Mesendoderm (in vitro differentiated cells): ENCODE measurements at regions not wholly inside any gene's neighbourhood (a gene's known extent, or its start where the extent isn't known, plus 50 kb on each side); places are given as distances from the start of the nearest gene placed in this dataset. TPM values are rescaled to one million over a fixed set of nuclear protein-coding genes. Genes with fewer than 3 reads are reported as not detected.

Experiments
- DNase-seq: peaks from one replicate; pipeline ENCODE4 v3.0.0; 2013
- H2AK5ac ChIP-seq: 2 replicates; pipeline ENCODE4 v1.6.1; 2013; ENCODE audit warnings: low read length, inconsistent platforms
- H2BK120ac ChIP-seq: 2 replicates; pipeline ENCODE4 v1.6.1; 2013; ENCODE audit warnings: low read depth, mild to moderate bottlenecking, low read length, moderate library complexity, mixed read lengths
- H2BK15ac ChIP-seq: replicated peaks from 2 replicates; pipeline ENCODE4 v1.6.1; 2013; ENCODE audit warnings: low read depth, mild to moderate bottlenecking, moderate library complexity
- H2BK5ac ChIP-seq: 2 replicates; pipeline ENCODE4 v1.6.1; 2013; ENCODE audit warnings: low read length, inconsistent platforms
- H3K18ac ChIP-seq: 2 replicates; pipeline ENCODE4 v1.6.1; 2013; ENCODE audit warnings: mild to moderate bottlenecking, low read length, mixed read lengths
- H3K23ac ChIP-seq: one replicate; pipeline ENCODE4 v1.6.1; 2013; ENCODE audit warnings: low read length
- H3K27ac ChIP-seq: 2 replicates; pipeline ENCODE4 v1.5.1; 2013; ENCODE audit warnings: low read depth, mild to moderate bottlenecking, inconsistent platforms, low read length, moderate library complexity
- H3K27me3 ChIP-seq: 2 replicates; pipeline ENCODE4 v1.6.1; 2013; ENCODE audit warnings: low read length, control low read depth, mild to moderate bottlenecking, inconsistent platforms; ENCODE audit not compliant: insufficient read depth, poor library complexity
- H3K36me3 ChIP-seq: 2 replicates; pipeline ENCODE4 v1.6.1; 2013; ENCODE audit warnings: low read length, inconsistent platforms; ENCODE audit not compliant: control insufficient read depth, insufficient read depth
- H3K4ac ChIP-seq: one replicate; pipeline ENCODE4 v1.6.1; 2013; ENCODE audit warnings: low read depth, mild to moderate bottlenecking, low read length, moderate library complexity
- H3K4me1 ChIP-seq: 2 replicates; pipeline ENCODE4 v1.6.1; 2013; ENCODE audit warnings: low read depth, low read length, inconsistent platforms; ENCODE audit not compliant: control insufficient read depth
- H3K4me2 ChIP-seq: 2 replicates; pipeline ENCODE4 v1.6.1; 2013; ENCODE audit warnings: low read length
- H3K4me3 ChIP-seq: 2 replicates; pipeline ENCODE4 v1.5.1; 2013; ENCODE audit warnings: mild to moderate bottlenecking, low read length
- H3K56ac ChIP-seq: one replicate; pipeline ENCODE4 v1.6.1; 2013; ENCODE audit warnings: low read length
- H3K79me1 ChIP-seq: 2 replicates; pipeline ENCODE4 v1.6.1; 2013; ENCODE audit warnings: low read length, inconsistent platforms
- H3K79me2 ChIP-seq: 2 replicates; pipeline ENCODE4 v1.6.1; 2013; ENCODE audit warnings: mild to moderate bottlenecking, low read length; ENCODE audit not compliant: control insufficient read depth, insufficient read depth
- H3K9ac ChIP-seq: 2 replicates; pipeline ENCODE4 v1.6.1; 2013; ENCODE audit warnings: low read length, inconsistent platforms
- H4K5ac ChIP-seq: one replicate; pipeline ENCODE4 v1.6.1; 2013; ENCODE audit warnings: low read length
- H4K8ac ChIP-seq: one replicate; pipeline ENCODE4 v1.6.1; 2013; ENCODE audit warnings: low read depth, mild to moderate bottlenecking, control low read depth, low read length, moderate library complexity
- WGBS: extraction: QIAGEN DNeasy Blood & Tissue Kit; methylation state at CpG from one replicate; pipeline ENCODE4 v1.1.7; 2013; ENCODE audit warnings: low lambda C conversion rate, missing lambda C conversion rate; ENCODE audit not compliant: insufficient coverage; ENCODE audit errors: extremely low coverage; 5-methylcytosine and 5-hydroxymethylcytosine counted together
- small RNA-seq: library from polyadenylated mRNA; stranded (forward); fragments of <200 nt; extraction: miRNeasy Mini kit (QIAGEN cat#:217004); gene quantifications from one replicate; pipeline ENCODE3, GENCODE V24; 2013; ENCODE audit not compliant: insufficient read depth

GRCh38 chr1:96660051-96660450 lies 61.5 kb upstream of the PTBP2 start:
- no peak overlapping the region for H3K23ac ChIP-seq
- no CpG with 5 or more reads among the region's 3 CpGs for WGBS
- H3K18ac ChIP-seq: no peak overlapping the region
- H3K56ac ChIP-seq: no peak overlapping the region
- no peaks in the 10 kb centered on the region for H3K27me3 ChIP-seq
- H3K4ac ChIP-seq: no peak overlapping the region
- H3K4me2 ChIP-seq: no peak overlapping the region
- H4K8ac ChIP-seq: no peak overlapping the region
- DNase-seq: peak; percentile 4
- no peak overlapping the region for H4K5ac ChIP-seq
- H2BK5ac ChIP-seq: no peak overlapping the region
- H3K79me2 ChIP-seq: no peaks in the 10 kb centered on the region
- H3K4me3 ChIP-seq: no peak overlapping the region
- no peak overlapping the region for H3K9ac ChIP-seq
- no peak overlapping the region for H2BK15ac ChIP-seq
- H2AK5ac ChIP-seq: no peak overlapping the region
- H2BK120ac ChIP-seq: no peak overlapping the region
- no peaks in the 10 kb centered on the region for H3K4me1 ChIP-seq
- no peaks in the 10 kb centered on the region for H3K36me3 ChIP-seq
- no peak overlapping the region for H3K27ac ChIP-seq
- no peaks in the 10 kb centered on the region for H3K79me1 ChIP-seq

GRCh38 chr1:96660503-96660902 lies 61.1 kb upstream of the PTBP2 start:
- Histone ChIP-seq H2BK15ac (no peak overlapping the region), H4K5ac (no peak overlapping the region), H3K27ac (no peak overlapping the region), H3K23ac (no peak overlapping the region), H3K79me2 (no peaks in the 10 kb centered on the region), H3K56ac (no peak overlapping the region), H3K4ac (no peak overlapping the region), H3K4me1 (no peaks in the 10 kb centered on the region), H3K9ac (no peak overlapping the region), H3K4me3 (no peak overlapping the region), H3K4me2 (no peak overlapping the region), H3K79me1 (no peaks in the 10 kb centered on the region), H2BK5ac (no peak overlapping the region), H3K18ac (no peak overlapping the region), H4K8ac (no peak overlapping the region), H3K27me3 (no peaks in the 10 kb centered on the region), H2BK120ac (no peak overlapping the region), H2AK5ac (no peak overlapping the region), H3K36me3 (no peaks in the 10 kb centered on the region)
- no peak for DNase-seq
- WGBS: no CpG with 5 or more reads among the region's 2 CpGs

Small RNA genes lying in the stretch of these regions (small RNA-seq; reads per million reads assigned to genes)
- gene RNU1-130P: not detected
